Uterus (tissue), 3 donors: ENCODE measurements at regions not wholly inside any gene's neighbourhood (a gene's known extent, or its start where the extent isn't known, plus 50 kb on each side); places are given as distances from the start of the nearest gene placed in this dataset.

ENCODE experiments used
- DNase-seq, 2 donors: peaks; one replicate each; pipeline ENCODE4 v3.0.0-alpha.2; 2019 to 2020
- H3K27ac ChIP-seq, 2 donors: fragments of 200-600 bp; sonication (generic); 1 replicate in 1 of 2; 2 replicates in 1 of 2; pipeline ENCODE4 v1.5.1; 2016 to 2018
- H3K27me3 ChIP-seq, 2 donors: fragments of 200-600 bp; sonication (generic); one replicate each; pipeline ENCODE4 v1.5.1; 2018 to 2019; ENCODE audit warnings: control low read depth in 1 of 2
- H3K36me3 ChIP-seq, 2 donors: fragments of 200-600 bp; sonication (generic); one replicate each; pipeline ENCODE4 v1.5.1; 2019; ENCODE audit warnings: control low read depth in 1 of 2
- H3K4me1 ChIP-seq, 2 donors: fragments of 200-600 bp; sonication (generic); one replicate each; pipeline ENCODE4 v1.5.1; 2018 to 2019; ENCODE audit warnings: control low read depth in 1 of 2
- H3K4me3 ChIP-seq, 2 donors: fragments of 200-600 bp; sonication (generic); 1 replicate in 1 of 2; 2 replicates in 1 of 2; pipeline ENCODE4 v1.5.1; 2018 to 2019; ENCODE audit warnings: mild to moderate bottlenecking in 1 of 2
- H3K9me3 ChIP-seq, 2 donors: fragments of 200-600 bp; sonication (generic); one replicate each; pipeline ENCODE4 v1.5.1; 2019; ENCODE audit warnings: control low read depth in 1 of 2
- POLR2A ChIP-seq, 2 donors: fragments of 450-650 bp; IDR thresholded peaks; one replicate each; pipeline ENCODE4 v1.6.1; 2016; ENCODE audit warnings: antibody characterized with exemption in 2 of 2, mild to moderate bottlenecking in 1 of 2, moderate library complexity in 1 of 2
- intact Hi-C: fragments of 100-400 bp; cut with DNase I; formaldehyde crosslinking; loops from one replicate; pipeline ENCODE4 v1.15.1; 2023; ENCODE audit warnings: low total_unique reads
- TF ChIP-seq, protein P1 (sequence below), 4 experiments: fragments of 200-600 bp in 2 of 4; fragments of 450-650 bp in 2 of 4; sonication (generic) in 2 of 4; IDR thresholded peaks; one replicate each; pipeline ENCODE4 v1.5.1; 2016 to 2019; ENCODE audit warnings: antibody characterized with exemption in 4 of 4, mild to moderate bottlenecking in 2 of 4, moderate library complexity in 1 of 4
- donor health status: DM: yes; HTN: yes; CAD: no.

DNA sequence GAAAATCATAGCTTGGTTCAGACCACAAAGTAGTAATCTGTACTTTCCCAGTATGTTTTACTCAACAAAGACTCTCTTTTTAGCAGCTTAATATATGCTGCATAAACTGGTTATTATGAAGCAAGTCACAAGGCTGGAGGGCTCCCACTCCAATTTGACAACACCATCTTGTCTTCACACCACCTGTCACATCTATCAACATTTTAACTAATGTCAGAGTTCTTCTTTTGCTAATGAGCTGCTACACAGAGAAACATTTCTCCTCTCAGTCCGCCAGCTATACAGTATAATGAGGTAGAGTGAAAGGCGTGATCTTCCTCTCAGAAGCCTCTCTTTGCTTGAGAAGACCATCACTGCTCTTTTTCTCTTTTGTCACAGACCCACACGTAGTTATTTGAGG is 230.1 kb downstream of the BARHL2 start:
- intact Hi-C loops, result no loop called here
- no peak for DNase-seq
- H3K4me3 ChIP-seq, result no peak overlapping the region
- H3K27me3 ChIP-seq, result no peaks in the 10 kb centered on the region
- no peak overlapping the region for H3K27ac ChIP-seq
- no peaks in the 10 kb centered on the region for H3K4me1 ChIP-seq
- no peaks in the 10 kb centered on the region for H3K36me3 ChIP-seq
- no peaks in the 10 kb centered on the region for H3K9me3 ChIP-seq
- TF ChIP-seq, protein P1, sequence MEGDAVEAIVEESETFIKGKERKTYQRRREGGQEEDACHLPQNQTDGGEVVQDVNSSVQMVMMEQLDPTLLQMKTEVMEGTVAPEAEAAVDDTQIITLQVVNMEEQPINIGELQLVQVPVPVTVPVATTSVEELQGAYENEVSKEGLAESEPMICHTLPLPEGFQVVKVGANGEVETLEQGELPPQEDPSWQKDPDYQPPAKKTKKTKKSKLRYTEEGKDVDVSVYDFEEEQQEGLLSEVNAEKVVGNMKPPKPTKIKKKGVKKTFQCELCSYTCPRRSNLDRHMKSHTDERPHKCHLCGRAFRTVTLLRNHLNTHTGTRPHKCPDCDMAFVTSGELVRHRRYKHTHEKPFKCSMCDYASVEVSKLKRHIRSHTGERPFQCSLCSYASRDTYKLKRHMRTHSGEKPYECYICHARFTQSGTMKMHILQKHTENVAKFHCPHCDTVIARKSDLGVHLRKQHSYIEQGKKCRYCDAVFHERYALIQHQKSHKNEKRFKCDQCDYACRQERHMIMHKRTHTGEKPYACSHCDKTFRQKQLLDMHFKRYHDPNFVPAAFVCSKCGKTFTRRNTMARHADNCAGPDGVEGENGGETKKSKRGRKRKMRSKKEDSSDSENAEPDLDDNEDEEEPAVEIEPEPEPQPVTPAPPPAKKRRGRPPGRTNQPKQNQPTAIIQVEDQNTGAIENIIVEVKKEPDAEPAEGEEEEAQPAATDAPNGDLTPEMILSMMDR (IDR thresholded peaks at IDR 0.05), result no peak
- TF ChIP-seq POLR2A (IDR thresholded peaks at IDR 0.05), result no peak

DNA sequence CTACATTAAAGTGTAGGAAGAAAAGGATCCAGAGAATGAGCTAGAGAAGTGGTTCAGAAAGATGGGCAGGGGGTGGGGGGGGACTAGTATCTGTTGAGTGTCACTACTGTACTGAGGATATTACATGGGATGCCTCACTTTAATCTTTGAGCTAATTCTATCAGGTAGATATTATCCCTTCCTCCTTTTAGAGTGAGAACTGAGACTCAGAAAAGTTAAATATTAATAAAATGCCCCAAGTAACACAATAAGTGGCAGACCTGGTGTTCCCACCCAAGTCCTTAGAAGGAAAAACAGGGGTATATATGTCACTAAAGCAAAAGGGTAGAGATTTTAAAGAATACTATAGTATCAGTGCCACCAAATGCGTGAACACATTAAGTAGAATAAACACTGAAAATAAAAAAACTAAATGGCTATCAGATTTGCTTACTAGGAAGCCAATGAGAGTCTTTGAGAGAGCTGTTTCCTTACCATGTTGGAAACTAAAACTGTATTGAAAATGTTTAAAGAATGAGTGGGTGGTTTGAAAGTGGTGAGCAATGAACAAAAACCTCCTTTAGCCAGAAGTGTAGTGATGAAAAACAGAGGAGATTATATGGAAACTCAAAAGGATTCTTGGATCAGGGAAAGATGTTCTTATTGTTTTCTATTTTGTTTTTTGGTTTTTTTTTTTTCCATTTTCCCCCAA is 230.8 kb downstream of the BARHL2 start:
- Histone ChIP-seq H3K4me3 (no peak overlapping the region), H3K27me3 (no peaks in the 10 kb centered on the region), H3K9me3 (no peaks in the 10 kb centered on the region), H3K36me3 (no peaks in the 10 kb centered on the region), H3K27ac (no peak overlapping the region), H3K4me1 (no peaks in the 10 kb centered on the region)
- no peak for DNase-seq
- no peak for TF ChIP-seq POLR2A (IDR thresholded peaks at IDR 0.05)
- TF ChIP-seq, protein P1 (IDR thresholded peaks at IDR 0.05), result no peak
- intact Hi-C loops, result no loop called here

DNA sequence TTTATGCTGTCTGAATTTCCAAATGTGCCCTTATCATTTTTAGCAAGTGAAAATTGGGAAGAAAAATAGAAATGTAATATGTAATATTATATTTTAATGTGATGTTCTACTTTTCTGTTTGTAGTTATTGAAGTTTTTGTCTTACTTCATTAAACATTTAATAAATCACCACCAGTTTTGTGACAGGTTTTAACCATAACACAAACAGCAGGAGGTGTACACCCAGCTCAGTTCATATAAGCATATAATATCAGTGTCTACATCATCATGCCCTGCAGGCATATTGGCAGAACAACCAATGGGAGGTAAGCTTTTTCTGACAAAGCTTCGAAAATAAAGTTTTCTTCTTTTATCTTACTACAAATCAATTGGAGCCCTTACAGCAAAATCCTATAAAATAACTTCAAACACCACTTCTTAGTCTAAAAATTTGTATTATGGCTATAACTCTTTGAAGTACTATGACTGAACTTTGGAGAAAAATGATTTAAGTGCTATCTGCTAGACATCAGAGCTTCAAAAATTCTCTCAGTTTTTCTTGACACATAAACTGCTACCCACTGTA is 236.7 kb downstream of the BARHL2 start:
- Histone ChIP-seq H3K36me3 (no peaks in the 10 kb centered on the region), H3K4me3 (no peak overlapping the region), H3K4me1 (no peaks in the 10 kb centered on the region), H3K27me3 (no peaks in the 10 kb centered on the region), H3K27ac (no peak overlapping the region), H3K9me3 (no peaks in the 10 kb centered on the region)
- intact Hi-C loops, result no loop called here
- no peak for TF ChIP-seq POLR2A (IDR thresholded peaks at IDR 0.05)
- TF ChIP-seq, protein P1 (IDR thresholded peaks at IDR 0.05), result no peak
- no peak for DNase-seq

DNA sequence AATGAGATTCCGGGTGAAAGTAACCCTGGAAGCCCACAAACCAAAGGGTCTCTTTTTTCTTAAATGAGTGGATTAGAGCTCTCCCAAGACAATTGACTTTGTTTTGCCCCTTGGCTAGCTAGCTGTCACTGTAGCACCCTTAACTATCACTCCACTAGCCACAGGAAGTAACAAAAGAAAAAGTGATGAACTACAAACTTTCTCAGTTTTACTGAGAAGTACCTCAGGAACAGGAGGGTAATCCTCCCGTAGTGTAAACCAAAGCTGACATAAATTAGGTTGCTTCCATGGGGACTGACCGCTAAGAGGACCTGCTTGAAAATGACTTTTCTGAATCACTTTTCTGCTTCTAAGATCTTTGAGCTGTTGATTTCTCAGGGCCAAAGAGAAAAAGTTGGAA is 240.1 kb downstream of the BARHL2 start:
- DNase-seq, result no peak
- intact Hi-C loops, result no loop called here
- H3K36me3 ChIP-seq, result no peaks in the 10 kb centered on the region
- no peak overlapping the region for H3K4me3 ChIP-seq
- no peaks in the 10 kb centered on the region for H3K27me3 ChIP-seq
- H3K4me1 ChIP-seq, result no peaks in the 10 kb centered on the region
- no peak overlapping the region for H3K27ac ChIP-seq
- TF ChIP-seq, protein P1 (IDR thresholded peaks at IDR 0.05), result no peak
- no peak for TF ChIP-seq POLR2A (IDR thresholded peaks at IDR 0.05)
- H3K9me3 ChIP-seq, result no peaks in the 10 kb centered on the region

DNA sequence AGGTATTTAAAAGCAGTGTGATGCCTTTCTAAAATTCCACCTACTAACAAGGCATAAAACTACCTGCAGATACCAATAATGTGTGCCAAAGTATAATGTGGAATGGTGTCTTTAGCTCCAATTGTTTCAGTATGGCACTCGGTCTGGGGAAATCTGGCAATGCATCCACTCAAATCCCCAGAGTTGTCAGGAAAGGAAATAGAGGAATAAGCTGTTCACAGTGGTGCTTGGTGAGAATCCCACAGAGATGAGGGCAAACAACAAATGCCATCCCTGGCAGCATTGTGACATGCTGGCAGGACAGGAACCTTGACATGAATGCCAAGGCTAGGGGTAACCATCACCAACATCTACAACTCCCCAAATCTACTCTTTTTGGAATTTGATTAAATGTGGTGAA is 240.7 kb downstream of the BARHL2 start:
- no peak for DNase-seq
- no peaks in the 10 kb centered on the region for H3K27me3 ChIP-seq
- H3K9me3 ChIP-seq, result no peaks in the 10 kb centered on the region
- no peak overlapping the region for H3K27ac ChIP-seq
- no peaks in the 10 kb centered on the region for H3K36me3 ChIP-seq
- intact Hi-C loops, result no loop called here
- H3K4me3 ChIP-seq, result no peak overlapping the region
- H3K4me1 ChIP-seq, result no peaks in the 10 kb centered on the region
- TF ChIP-seq, protein P1 (IDR thresholded peaks at IDR 0.05), result no peak
- no peak for TF ChIP-seq POLR2A (IDR thresholded peaks at IDR 0.05)
